HepG2 (cell line): ENCODE measurements at regions not wholly inside any gene's neighbourhood (a gene's known extent, or its start where the extent isn't known, plus 50 kb on each side); places are given as distances from the start of the nearest gene placed in this dataset.

Experiments
- ATAC-seq: fragments of 200-7000 bp; cut with Tn5 transposase; 3 replicates; pipeline ENCODE4 v1.9.1; 2020; ENCODE audit warnings: mild to moderate bottlenecking, moderate library complexity
- BruUV-seq: library from RNA; stranded (reverse); fragments of 400-500 nt; replicated peaks from 2 replicates; lab custom pipeline; 2021; lab: Mats Ljungman, UMichigan
- CTCF ChIA-PET: fragments of 300-600 bp; formaldehyde crosslinking; extraction: SDS; loops from one replicate; lab custom pipeline; 2021; ENCODE audit warnings: low total read pairs, inconsistent platforms, low intra/inter-chr PET ratio; lab: Yijun Ruan, JAX
- POLR2A ChIA-PET: fragments of 350-600 bp; sonication (Branson Sonifier 250); formaldehyde crosslinking; loops from one replicate; lab custom pipeline; 2020; ENCODE audit warnings: antibody characterized with exemption, inconsistent platforms; lab: Yijun Ruan, JAX
- DNase-seq: peaks from one replicate; pipeline ENCODE4 v3.0.0-alpha.2; 2015; ENCODE audit warnings: low spot score
- FAIRE-seq: peaks from 3 replicates; lab custom pipeline; 2011; peaks lifted over from hg19 to GRCh38; lab: Jason Lieb, UNC
- H2AFZ ChIP-seq: one replicate; pipeline ENCODE4 v1.6.1; 2011; ENCODE audit warnings: low read length, inconsistent platforms
- H3K27ac ChIP-seq: fragments of 300-600 bp; 3 replicates; pipeline ENCODE4 v1.8.0; 2011; ENCODE audit warnings: mixed run types, mild to moderate bottlenecking, mixed read lengths, low read length, inconsistent platforms; ENCODE audit not compliant: insufficient read depth; ENCODE audit errors: extremely low read length
- H3K27me3 ChIP-seq, 2 experiments: fragments of 200-600 bp in 1 of 2; 2 replicates in 1 of 2; 3 replicates in 1 of 2; pipeline versions ENCODE4 v1.6.0 to v1.8.0; 2011; ENCODE audit warnings: low read length in 2 of 2, mild to moderate bottlenecking in 2 of 2, moderate library complexity in 2 of 2, inconsistent platforms in 1 of 2; ENCODE audit not compliant: insufficient read depth in 2 of 2, control insufficient read depth in 1 of 2
- H3K36me3 ChIP-seq, 2 experiments: fragments of 200-600 bp in 1 of 2; replicated peaks in 1 of 2; 2 replicates in 1 of 2; 3 replicates in 1 of 2; pipeline versions ENCODE4 v1.5.1 to v1.8.0; 2011; ENCODE audit warnings: low read length in 2 of 2, inconsistent platforms in 1 of 2; ENCODE audit not compliant: insufficient read depth in 2 of 2, control insufficient read depth in 1 of 2
- H3K4me1 ChIP-seq: 2 replicates; pipeline ENCODE4 v1.5.1; 2012; ENCODE audit warnings: low read length, inconsistent platforms; ENCODE audit not compliant: insufficient read depth
- H3K4me2 ChIP-seq: 2 replicates; pipeline ENCODE4 v1.6.0; 2011; ENCODE audit warnings: low read depth, low read length, inconsistent platforms
- H3K4me3 ChIP-seq, 3 experiments: fragments of 200-600 bp in 1 of 3; sonication (generic), shearing (Covaris generic) in 1 of 3; replicated peaks in 1 of 3; 2 replicates each; pipeline ENCODE4 v1.5.1; 2011 to 2016; ENCODE audit warnings: low read length in 3 of 3, inconsistent platforms in 2 of 3, low read depth in 2 of 3, mild to moderate bottlenecking in 2 of 3, control low read depth in 1 of 3, mixed read lengths in 1 of 3; ENCODE audit not compliant: insufficient read depth in 1 of 3
- H3K79me2 ChIP-seq: one replicate; pipeline ENCODE4 v1.6.1; 2011; ENCODE audit warnings: low read length, inconsistent platforms; ENCODE audit not compliant: insufficient read depth
- H3K9ac ChIP-seq: 2 replicates; pipeline ENCODE4 v1.6.0; 2011; ENCODE audit warnings: mild to moderate bottlenecking, low read depth, low read length, inconsistent platforms; ENCODE audit not compliant: insufficient read depth
- H3K9me3 ChIP-seq: 2 replicates; pipeline ENCODE4 v1.5.1; 2012; ENCODE audit warnings: mild to moderate bottlenecking, low read length
- H4K20me1 ChIP-seq: 2 replicates; pipeline ENCODE4 v1.6.0; 2011; ENCODE audit warnings: inconsistent platforms, mild to moderate bottlenecking, low read length, moderate library complexity; ENCODE audit not compliant: insufficient read depth
- CBX2 ChIP-seq, 2 experiments: fragments of 200-600 bp in 1 of 2; sonication (generic); formaldehyde crosslinking in 1 of 2; IDR thresholded peaks; 2 replicates each; pipeline versions ENCODE4 v1.7.0 to v1.8.1; 2018 to 2022; ENCODE audit warnings: low read depth in 2 of 2, low read length in 1 of 2, mild to moderate bottlenecking in 1 of 2, missing genetic modification reagents in 1 of 2
- ETV6 ChIP-seq: sonication (generic); formaldehyde crosslinking; conservative IDR thresholded peaks from 2 replicates; pipeline ENCODE4 v1.4.0; 2020; ENCODE audit warnings: missing genetic modification reagents
- HIVEP1 ChIP-seq: sonication (generic); formaldehyde crosslinking; IDR thresholded peaks from 2 replicates; pipeline ENCODE4 v1.4.0; 2020; ENCODE audit warnings: mild to moderate bottlenecking, missing genetic modification reagents
- HNRNPH1 ChIP-seq: fragments of 200-400 bp; formaldehyde crosslinking; optimal IDR thresholded peaks from 2 replicates; pipeline ENCODE3; 2017; ENCODE audit warnings: mild to moderate bottlenecking, low read depth, low read length
- LBX2 ChIP-seq: sonication (generic); formaldehyde crosslinking; IDR thresholded peaks from 2 replicates; pipeline ENCODE4 v1.5.0; 2020; ENCODE audit warnings: missing genetic modification reagents, mild to moderate bottlenecking, borderline replicate concordance
- MTA3 ChIP-seq: sonication (generic); formaldehyde crosslinking; IDR thresholded peaks from 2 replicates; pipeline ENCODE4 v1.4.0; 2020; ENCODE audit warnings: missing genetic modification reagents
- NAIF1 ChIP-seq: sonication (generic); formaldehyde crosslinking; IDR thresholded peaks from 2 replicates; pipeline ENCODE4 v1.5.0; 2020; ENCODE audit warnings: mild to moderate bottlenecking, missing genetic modification reagents, borderline replicate concordance
- NKX3-1 ChIP-seq: sonication (generic); formaldehyde crosslinking; IDR thresholded peaks from 2 replicates; pipeline ENCODE4 v1.5.0; 2020; ENCODE audit warnings: missing genetic modification reagents
- PHF5A ChIP-seq: IDR thresholded peaks from one replicate; pipeline ENCODE4 v1.6.1; 2018; ENCODE audit warnings: low read depth, missing genetic modification reagents; ENCODE audit not compliant: unreplicated experiment
- SNAPC2 ChIP-seq: sonication (generic); formaldehyde crosslinking; IDR thresholded peaks from 2 replicates; pipeline ENCODE4 v1.8.1; 2022; ENCODE audit warnings: mild to moderate bottlenecking, missing genetic modification reagents
- TBX2 ChIP-seq: sonication (generic); formaldehyde crosslinking; IDR thresholded peaks from 2 replicates; pipeline ENCODE4 v1.5.0; 2020; ENCODE audit warnings: missing genetic modification reagents, mild to moderate bottlenecking, borderline replicate concordance
- TIGD3 ChIP-seq: sonication (generic); formaldehyde crosslinking; IDR thresholded peaks from 2 replicates; pipeline ENCODE4 v1.5.1; 2020; ENCODE audit warnings: mild to moderate bottlenecking, missing genetic modification reagents, borderline replicate concordance
- TP53 ChIP-seq: sonication (generic); formaldehyde crosslinking; conservative IDR thresholded peaks from 2 replicates; pipeline ENCODE4 v1.4.0; 2020; ENCODE audit warnings: missing genetic modification reagents
- ZFP36L1 ChIP-seq: sonication (generic); formaldehyde crosslinking; IDR thresholded peaks from 2 replicates; pipeline ENCODE4 v1.8.0; 2022; ENCODE audit warnings: mild to moderate bottlenecking, missing genetic modification reagents, moderate library complexity
- ZNF576 ChIP-seq: sonication (generic); formaldehyde crosslinking; IDR thresholded peaks from 2 replicates; pipeline ENCODE4 v1.4.0; 2020; ENCODE audit warnings: mild to moderate bottlenecking, missing genetic modification reagents
- ZNF598 ChIP-seq: sonication (generic); formaldehyde crosslinking; IDR thresholded peaks from 2 replicates; pipeline ENCODE4 v1.5.1; 2020; ENCODE audit warnings: mild to moderate bottlenecking, missing genetic modification reagents, borderline replicate concordance
- ZNF660 ChIP-seq: sonication (generic); formaldehyde crosslinking; IDR thresholded peaks from 2 replicates; pipeline ENCODE4 v1.5.1; 2020; ENCODE audit warnings: mild to moderate bottlenecking, low read depth, missing genetic modification reagents, borderline replicate concordance
- WGBS: methylation state at CpG from one replicate; pipeline ENCODE4 v1.1.6; 2017; ENCODE audit warnings: low lambda C conversion rate; 5-methylcytosine and 5-hydroxymethylcytosine counted together
- in situ Hi-C: cut with HindIII; loops from 2 replicates; pipeline ENCODE4 v1.10.0; 2017; ENCODE audit warnings: low pct_unique_long_range_greater_than_20kb; ENCODE audit not compliant: extremely low pct_ligation_motif_present
- intact Hi-C: fragments of 100-400 bp; cut with micrococcal nuclease; formaldehyde crosslinking; loops from one replicate; pipeline ENCODE4 v1.10.0; 2022; ENCODE audit not compliant: unreplicated experiment

GRCh38 chr10:33392706-33393105 lies 58.2 kb upstream of the NRP1 start:
- Histone ChIP-seq H3K36me3 (no peaks in the 10 kb centered on the region), H3K27me3 (0 out of 5 replicates have a peak, but pooled peaks cover 0 to 5% of the 10 kb centered on the region in 2 experiments)
- POLR2A ChIA-PET = no interaction called here
- TF ChIP-seq ZFP36L1 (CRISPR knock-in tag) (no peak), ZNF660 (CRISPR knock-in tag) (no peak), MTA3 (CRISPR knock-in tag) (no peak), PHF5A (CRISPR knock-in tag) (no peak), TP53 (CRISPR knock-in tag) (no peak), NKX3-1 (no peak), LBX2 (CRISPR knock-in tag) (no peak), TIGD3 (CRISPR knock-in tag) (no peak), NAIF1 (CRISPR knock-in tag) (no peak), SNAPC2 (CRISPR knock-in tag) (no peak), HNRNPH1 (no peak), HIVEP1 (no peak), ZNF598 (CRISPR knock-in tag) (no peak), ZNF576 (no peak), ETV6 (CRISPR knock-in tag) (no peak), CBX2 (IDR thresholded peaks at IDR 0.05; ENCODE audit: low read depth, low read length) (no peak), CBX2 (CRISPR knock-in tag; IDR thresholded peaks at IDR 0.05; ENCODE audit: low read depth) (no peak), TBX2 (CRISPR knock-in tag) (no peak)
- TF ChIP-seq, all 625 proteins: peak for 0
- Histone ChIP-seq H3K4me1 (peaks cover 8% of the 10 kb centered on the region), H3K27ac (no peak overlapping the region), H3K9ac (no peak overlapping the region), H4K20me1 (no peaks in the 10 kb centered on the region), H3K4me3 (no peak overlapping the region), H3K9me3 (peaks cover 7% of the 10 kb centered on the region; the same call in 1 of the 2 replicates), H2AFZ (no peak overlapping the region), H3K79me2 (no peaks in the 10 kb centered on the region), H3K4me2 (no peak overlapping the region)
- CTCF ChIA-PET = no interaction called here
- intact Hi-C loops = no loop called here
- no TSS peak for BruUV-seq
- no peak for DNase-seq
- FAIRE-seq = no peak
- WGBS = 70% methylated on average over 5 of the region's 5 CpGs
- no peak for ATAC-seq
- in situ Hi-C loops = no loop called here
